ENCODE measurements at regions not wholly inside any gene's neighbourhood (a gene's known extent, or its start where the extent isn't known, plus 50 kb on each side); places are given as distances from the start of the nearest gene placed in this dataset.

DNA sequence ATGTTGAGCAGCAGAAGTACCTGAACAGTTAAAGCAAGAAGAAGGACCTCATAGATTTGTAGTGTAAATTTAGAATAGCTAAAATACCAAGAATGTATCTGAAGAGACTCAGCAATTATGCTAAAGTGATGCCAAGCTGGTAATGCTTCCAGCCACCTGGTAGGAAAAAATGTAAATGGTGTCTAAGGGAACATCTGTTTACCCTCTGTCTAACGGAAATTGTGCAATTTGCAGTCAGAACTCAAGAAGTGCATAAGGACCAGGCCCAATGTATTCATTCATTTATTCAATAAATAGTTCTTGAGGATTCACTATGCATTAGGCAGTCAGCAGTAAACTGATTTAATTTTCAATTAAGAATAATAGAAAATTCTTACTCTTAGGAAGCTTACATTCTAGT, 116.0 kb upstream of the ADGRL4 start:
- no peak for DNase-seq

DNA sequence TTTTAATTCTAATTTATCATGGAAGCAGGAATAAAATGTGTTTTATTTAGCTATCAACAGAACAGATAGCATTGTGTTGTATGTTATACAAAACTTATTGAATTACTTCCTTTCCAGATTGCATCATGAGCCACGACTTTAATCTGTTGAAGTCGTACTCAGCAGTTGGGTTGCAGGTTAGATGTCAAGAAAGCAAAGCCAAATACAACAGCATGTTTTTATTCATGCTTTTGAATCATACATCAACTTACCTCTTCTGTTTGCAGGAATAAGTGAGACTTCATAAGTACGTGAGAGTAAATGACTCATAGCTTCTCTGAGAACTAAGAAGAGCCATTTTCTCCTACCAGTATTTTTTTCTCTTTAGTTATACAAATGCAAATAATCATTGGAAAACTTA, 110.8 kb upstream of the ADGRL4 start:
- DNase-seq, result no peak

- no peak for DNase-seq
Measured at GRCh38 chr1:79113836-79114235, 107.3 kb upstream of the ADGRL4 start.

- no peak for DNase-seq
Measured at GRCh38 chr1:79110749-79111148, 104.2 kb upstream of the ADGRL4 start.

GRCh38 chr1:79109445-79109844, 102.9 kb upstream of the ADGRL4 start:
- no peak for DNase-seq

- DNase-seq, result no peak
Measured at GRCh38 chr1:79105500-79105899, 99.0 kb upstream of the ADGRL4 start.

DNA sequence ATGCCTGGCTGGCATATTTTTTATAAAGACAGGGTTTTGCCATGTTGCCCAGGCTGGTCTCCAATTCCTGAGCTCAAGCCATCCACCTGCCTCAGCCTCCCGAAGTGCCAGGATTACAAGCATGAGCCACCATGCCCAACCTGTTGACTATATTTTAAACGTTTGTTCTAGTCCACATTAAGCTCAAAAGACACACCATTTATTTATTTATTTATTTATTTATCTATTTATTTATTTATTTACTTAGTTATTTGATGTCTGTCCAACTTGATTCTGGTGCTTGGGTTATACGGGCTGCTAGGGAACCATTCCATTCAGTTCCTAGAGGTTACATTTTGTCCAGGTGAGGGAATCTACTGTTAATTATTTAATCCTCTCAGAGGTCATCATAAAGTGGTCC, 98.1 kb upstream of the ADGRL4 start:
- no peak for DNase-seq

DNA sequence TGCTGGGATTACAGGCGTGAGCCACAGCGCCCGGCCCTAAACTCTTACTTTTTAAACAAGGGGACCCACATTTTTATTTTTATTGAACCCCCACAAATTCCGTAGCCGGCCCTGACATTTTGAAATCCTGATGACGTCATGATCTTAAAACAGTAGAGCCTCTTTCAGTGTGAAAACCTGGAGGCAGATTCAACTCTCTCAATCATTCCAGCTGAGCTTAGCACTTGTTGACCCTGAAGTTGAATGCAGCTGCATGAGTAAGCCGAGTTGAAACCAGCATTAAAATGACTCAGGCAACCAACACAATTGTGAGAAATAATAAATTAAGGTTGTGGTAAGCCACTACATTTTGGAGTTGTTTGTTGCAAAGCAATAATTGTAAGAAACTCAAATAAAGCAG, 93.9 kb upstream of the ADGRL4 start:
- no peak for DNase-seq

GRCh38 chr1:79090985-79091384, 84.5 kb upstream of the ADGRL4 start:
- DNase-seq, result no peak

- no peak for DNase-seq
Measured at GRCh38 chr1:79089946-79090345, 83.4 kb upstream of the ADGRL4 start.

GRCh38 chr1:79082233-79082632, 75.7 kb upstream of the ADGRL4 start:
- no peak for DNase-seq

GRCh38 chr1:79079770-79080169, 73.2 kb upstream of the ADGRL4 start:
- no peak for DNase-seq

DNA sequence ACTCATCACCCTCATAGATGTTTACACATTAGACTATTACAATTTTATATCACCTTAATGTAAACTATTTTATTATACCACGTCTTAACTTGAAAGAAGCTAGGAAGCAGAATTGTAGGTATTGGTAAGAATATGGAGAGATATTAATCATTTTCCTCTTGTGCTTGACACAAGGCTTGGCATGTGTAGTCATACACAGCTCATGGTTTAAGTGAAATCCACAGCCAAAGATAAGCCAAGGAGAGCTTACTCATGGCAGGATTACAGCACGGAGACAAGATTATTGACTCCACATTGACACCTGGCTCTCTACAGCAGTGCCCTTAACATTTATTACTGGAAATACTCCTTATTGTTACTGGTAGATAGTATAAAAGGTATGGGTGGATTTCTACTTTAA, 68.4 kb upstream of the ADGRL4 start:
- no peak for DNase-seq

DNA sequence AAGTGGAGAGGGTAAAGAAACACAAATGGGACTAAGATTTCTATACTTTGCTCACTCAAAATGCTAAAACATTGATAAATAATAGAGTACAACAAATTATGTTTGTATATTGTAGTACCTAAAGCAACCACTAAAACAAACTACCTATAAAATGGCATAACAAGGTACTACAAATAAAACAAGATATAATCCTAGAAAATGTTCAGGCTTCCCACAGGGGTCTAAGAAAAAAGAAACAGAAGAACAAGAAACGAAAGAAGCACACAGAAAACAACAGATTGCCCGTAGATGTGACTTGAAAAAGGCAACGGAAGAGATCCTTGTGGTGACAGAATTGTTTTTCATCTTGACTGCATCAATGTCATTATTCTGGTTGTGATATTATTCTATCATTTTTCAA, 63.3 kb upstream of the ADGRL4 start:
- DNase-seq, result no peak

- no peak for DNase-seq
Measured at GRCh38 chr1:79059341-79059740, 52.8 kb upstream of the ADGRL4 start.
